ENCODE measurements at regions not wholly inside any gene's neighbourhood (a gene's known extent, or its start where the extent isn't known, plus 50 kb on each side); places are given as distances from the start of the nearest gene placed in this dataset.

DNA sequence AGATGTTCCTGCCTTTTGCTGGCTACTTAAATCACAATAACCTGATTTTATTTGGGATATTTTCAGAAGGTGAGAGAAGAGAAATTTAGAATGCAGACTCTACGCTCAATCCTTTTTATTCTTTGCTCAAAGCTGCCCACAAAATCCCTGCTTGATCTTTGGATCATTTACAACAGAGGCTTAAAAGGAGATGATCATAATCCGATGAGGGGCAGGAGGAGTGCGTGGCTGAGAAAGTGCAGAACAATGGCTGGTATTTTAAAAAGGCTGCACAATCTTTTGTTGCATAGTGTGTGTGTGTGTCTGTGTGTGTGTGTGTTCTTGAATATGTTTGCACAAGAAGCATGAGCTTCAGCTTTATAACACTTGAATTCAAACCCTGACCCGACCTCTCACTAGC, 256.3 kb upstream of the MYT1L start:
- no peak for TF ChIP-seq YY1 (IDR thresholded peaks at IDR 0.05; ENCODE audit: insufficient read depth, insufficient read length)
- TF ChIP-seq SUZ12 (IDR thresholded peaks at IDR 0.05; ENCODE audit: extremely low read depth, insufficient read depth, insufficient read length), result no peak
- TF ChIP-seq ZNF274 (IDR thresholded peaks at IDR 0.05; ENCODE audit: low read depth, low read length), result no peak

Measured in NT2/D1 (cell line).